HG03571 (cell line): ENCODE measurements at regions not wholly inside any gene's neighbourhood (a gene's known extent, or its start where the extent isn't known, plus 50 kb on each side); places are given as distances from the start of the nearest gene placed in this dataset.
A peak's percentile ranks its signal among the peaks of the same experiment; 100 is the strongest.

Source experiments
- ATAC-seq: cut with Tn5 transposase; IDR thresholded peaks from one replicate; pipeline ENCODE4 v1.9.1; 2021; ENCODE audit not compliant: unreplicated experiment

DNA sequence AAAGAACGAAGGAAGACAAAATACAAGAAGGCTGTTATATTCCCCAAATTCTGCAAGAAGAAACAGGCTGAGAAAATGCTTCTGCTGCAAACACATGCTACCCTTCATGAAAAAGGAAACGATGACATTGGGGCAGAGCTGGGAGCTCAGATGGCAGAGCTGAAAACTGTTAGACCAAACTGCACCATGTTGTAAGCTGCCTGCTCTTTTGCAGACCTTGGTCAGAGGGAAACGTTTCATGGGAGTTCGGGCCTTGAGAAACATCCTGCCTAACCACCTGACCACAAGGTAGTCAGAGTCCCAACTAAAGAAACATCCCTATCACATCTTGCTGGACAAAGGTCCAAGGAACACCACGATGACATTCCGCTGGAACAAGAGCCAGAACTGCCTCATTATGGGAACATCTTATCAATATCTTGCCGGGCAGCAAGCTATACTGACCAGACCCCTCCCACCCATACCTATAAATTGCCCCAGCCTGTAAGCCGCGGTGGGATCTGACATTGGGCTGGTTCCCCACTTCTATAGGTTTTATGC lies 110.7 kb upstream of the CTSC start:
- no peak for ATAC-seq

DNA sequence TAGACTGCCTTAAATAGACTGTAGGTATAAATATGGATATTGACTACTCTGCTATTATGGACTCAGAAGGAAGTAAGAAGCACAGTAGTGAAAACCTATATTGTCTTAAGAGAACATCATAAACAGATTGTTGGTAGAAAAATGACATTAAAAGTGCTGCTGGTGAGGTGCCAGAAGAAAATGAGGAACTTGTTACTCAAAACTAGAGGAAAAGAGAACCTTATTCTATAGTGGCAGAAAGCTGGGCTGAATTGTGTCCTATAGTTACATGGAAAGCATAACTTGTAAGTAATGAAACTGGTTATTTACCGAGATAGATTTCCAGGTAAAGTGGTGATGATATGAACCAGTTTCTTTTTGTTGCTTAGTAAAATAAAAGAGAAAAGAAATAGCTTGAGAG lies 109.7 kb upstream of the CTSC start:
- no peak for ATAC-seq

DNA sequence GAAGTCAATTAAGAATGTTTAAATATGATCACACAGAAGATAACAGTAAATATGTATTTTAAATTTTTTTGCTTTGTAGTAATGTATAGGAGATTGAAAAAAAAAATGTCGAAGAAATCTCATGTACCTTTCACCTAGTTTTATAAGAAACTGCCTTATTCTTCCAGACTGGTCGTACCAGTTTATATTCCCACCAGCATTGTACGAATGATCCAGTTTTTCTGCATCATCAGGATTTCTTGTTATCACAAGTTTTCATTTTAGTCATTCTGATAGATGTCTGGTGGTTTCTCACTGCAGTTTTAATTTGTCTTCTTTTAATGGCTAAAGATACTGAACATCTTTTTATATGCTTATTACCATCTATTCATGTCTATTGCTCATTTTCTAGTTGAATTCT lies 101.8 kb upstream of the CTSC start:
- no peak for ATAC-seq

DNA sequence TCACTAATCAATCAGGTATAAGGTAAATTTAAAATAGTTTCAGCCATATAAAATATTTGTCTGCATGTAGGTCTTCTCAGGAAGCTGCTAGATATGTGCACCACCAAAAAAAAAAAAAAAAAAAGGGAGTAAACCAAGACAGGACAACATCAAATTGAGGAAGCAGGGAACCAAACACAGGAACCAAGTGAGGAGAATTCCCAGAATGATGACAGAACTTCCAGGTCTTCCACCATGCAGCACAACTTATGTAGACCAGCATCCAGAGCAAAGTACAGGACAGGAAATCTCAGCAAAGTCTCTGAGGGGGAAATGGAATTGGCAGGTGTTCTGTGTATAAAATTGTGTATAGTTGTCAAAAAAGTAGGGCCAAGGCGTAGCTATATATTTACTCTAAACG lies 101.2 kb upstream of the CTSC start:
- ATAC-seq: no peak

DNA sequence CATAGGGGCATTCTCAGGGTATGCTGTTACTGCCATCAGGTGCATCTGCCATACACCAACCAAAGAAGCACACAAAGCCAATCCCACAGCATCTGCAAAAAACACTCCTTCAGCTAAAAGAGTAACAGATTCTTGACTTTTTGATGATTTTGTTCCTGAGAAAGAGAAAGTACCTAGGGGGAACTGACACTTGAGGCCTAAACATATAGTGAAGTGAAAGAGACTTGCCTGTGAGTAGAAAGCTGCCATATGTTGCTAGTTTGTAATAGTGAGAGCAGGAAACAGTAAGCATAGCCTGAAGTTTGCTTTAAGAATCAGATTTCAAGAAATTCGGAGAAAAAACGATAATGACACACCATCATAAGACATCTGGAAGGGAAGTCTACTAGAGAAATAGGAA lies 97.9 kb upstream of the CTSC start:
- ATAC-seq: peak; percentile 96

DNA sequence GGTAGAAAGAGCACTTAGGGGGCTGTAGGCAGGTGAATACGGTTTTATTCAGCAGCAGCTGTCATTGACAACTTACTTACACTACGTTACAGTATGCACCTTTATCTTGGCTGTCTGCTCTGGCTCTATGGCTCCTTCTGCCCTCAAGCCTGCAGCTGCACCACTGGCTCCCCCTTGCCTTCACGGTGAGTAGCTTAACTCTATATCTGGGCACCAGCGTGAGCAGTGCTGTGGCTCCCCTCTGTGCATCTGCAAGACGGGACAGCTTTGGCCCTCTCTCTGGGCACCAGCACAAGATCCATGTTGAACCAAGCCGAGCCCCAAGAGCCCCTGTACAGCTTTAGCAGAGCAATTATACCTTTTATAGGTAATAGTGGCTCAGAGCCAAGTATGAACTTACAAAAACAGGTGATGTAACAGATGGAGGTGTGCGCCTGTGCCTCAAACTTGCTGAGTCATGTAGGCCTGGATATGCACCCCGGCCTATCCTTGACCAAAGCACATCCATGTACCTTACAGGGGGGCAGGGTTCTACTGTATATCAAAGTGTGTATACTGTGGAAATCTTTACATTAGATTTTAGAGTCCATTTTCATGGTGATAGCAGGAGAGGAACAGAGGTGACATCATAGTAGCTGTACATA lies 96.9 kb upstream of the CTSC start:
- ATAC-seq: no peak

DNA sequence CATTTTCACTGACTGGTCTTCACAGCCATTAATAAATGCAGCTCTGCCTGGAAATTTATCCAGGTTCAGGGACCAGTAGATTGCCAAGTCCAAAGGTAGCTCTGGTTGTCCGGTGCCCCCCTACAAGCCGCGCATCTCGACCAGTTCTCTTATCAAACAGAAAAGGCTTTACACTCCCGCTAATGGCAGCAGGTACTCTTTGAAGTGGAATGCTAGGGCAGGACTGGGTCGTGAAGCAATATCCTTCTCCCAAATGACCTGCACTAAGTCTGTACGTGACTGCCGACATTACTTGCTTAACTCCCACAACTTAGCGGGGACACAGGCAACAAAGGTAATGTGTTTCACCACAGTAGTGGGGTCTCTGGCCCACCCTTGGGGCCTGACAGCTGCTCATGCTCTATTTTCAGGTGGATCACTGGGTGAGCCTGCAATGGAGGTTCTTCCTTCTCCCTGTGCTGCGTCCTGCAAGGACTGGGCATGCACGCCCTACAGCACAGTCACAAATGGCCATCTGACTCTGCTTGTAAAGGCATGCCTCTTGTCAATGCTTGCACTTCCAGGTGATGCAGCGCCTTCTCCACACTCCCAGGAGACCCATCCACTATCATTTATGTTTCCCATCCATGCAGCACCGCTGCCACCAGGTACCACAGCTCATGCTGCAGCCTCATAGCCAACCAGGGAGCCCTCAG lies 96.1 kb upstream of the CTSC start:
- ATAC-seq: no peak

DNA sequence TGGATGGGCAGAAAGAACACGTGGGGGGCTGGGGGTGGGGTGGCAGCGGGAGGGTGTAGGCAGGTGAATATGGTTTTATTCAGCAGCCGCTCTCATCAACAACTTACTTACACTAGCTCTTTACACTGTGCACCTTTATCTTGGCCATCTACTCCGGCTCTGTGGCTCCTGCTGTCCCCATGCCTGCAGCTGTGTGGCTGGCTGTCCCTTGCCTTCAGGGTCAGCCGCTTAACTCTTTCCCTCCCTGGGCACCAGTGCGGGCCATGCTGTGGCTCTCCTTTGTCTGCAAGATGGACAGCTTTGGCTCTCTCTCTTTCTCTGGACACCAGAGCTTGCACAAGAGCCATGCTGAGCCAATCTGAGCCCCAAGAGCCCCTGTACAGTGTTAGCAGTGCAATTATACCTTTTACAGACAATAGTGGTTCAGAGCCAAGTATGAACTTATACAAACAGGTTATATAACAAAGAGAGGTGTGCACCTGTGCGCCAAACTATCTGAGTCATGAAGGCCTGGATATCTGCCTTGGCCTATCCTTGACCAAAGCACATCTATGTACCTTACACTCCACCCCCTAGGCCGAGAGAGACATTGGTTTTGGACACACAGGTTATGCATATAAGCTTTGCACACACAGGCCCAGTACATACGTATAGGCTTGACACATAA lies 94.3 kb upstream of the CTSC start:
- no peak for ATAC-seq

DNA sequence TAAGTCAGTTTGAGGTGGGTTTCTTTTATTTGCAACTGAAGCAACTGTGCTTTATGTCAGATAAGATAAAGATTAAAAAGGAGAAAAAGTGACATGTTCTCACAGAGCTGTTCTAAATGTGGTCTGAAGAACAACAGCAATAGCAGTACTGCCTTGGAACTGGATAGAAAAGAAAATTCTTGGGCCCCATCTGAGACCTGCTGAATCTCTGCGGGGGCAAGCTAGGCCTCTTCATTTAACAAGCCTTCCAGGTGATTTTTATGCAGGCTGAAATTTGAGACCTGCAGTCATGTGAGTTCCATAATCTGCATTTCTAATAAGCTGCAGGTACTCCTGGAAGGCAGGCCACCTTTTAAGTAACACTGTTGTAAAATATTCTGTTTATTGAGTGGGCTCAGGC lies 91.4 kb upstream of the CTSC start:
- ATAC-seq: no peak

DNA sequence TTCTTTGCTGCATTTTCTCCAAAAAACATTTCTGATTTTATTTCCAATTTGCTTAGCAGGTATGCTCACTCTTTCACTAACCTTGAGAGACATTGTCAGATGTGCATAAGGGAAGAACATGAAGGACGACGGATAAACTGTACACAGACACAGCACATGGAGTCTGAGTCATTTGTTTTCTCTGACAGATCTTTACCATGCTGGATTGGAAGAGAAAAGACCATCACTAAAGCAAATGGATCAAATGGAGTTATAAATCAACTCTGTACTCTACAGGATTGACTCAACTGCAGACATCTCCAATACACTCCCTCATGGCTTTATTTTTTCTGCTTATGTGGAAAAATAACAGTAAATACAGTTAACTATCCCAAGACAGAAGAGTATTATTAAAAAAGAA lies 90.2 kb upstream of the CTSC start:
- ATAC-seq: no peak

DNA sequence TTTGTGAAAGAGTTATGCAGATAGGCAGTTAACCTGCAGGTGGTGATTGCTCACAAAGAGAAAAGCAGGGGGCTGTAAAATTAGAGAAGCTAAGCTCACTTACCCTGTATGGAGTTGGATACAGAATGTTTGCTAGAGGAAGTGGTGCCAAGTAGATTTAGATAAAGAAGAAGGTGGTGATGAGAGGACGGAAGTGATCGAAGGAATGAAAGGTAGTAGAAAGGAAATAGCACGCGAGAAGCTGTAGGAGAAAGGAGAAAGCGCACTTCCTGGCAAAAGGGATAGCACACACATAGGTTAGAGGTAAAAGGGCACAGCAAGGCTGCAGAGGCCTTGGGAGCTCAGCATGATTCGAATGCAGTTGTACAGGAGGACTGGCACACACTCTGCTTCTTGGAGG lies 87.3 kb upstream of the CTSC start:
- no peak for ATAC-seq

DNA sequence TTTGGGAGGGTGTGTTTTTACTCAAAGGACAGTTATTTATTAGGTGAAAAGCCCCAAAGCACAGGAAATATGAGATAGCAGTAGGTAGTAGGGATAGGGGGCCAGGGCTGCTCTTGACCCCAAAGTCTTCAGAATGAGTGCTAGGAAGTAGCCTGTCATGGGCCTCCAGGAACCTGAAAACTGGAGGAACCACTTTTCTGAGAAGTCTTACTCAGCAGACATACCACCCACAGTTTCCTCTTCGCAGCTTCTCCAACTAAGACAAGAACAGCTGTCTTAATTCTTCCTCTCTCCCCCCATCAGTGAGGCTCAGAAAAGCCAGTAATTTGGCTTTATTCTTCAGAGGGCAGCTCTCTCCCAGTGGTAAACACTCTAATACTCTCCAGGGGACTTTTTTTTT lies 84.0 kb upstream of the CTSC start:
- peak; percentile 71 for ATAC-seq

DNA sequence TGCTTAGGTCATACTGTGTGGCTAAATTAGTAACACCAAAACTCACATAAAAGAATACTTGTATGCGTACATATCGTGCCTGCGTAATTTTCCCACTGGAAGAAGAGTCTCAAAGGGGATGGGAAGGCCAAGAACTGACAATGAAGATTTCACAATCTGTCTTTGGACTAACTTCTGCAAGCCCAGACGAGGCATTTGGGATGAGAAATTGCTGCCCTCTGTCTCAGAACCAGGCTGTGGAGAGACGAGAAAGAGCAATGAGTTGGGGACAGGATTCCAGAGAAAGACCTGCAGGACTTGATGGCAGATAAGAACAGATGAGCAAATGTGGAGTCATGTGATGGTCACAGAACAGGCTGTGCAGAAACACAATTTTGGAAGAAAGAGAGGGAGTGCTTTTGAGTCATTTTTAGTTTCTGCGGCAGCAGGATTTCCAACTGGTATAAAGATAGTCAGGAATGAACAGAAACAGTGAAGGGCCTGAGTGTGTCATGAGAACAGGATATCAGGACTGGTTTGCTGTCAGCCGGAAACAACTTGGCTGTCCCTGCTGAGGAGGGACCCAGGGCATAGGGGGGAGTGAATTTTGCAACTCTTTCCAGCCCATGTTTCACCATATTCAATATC lies 82.7 kb upstream of the CTSC start:
- no peak for ATAC-seq

DNA sequence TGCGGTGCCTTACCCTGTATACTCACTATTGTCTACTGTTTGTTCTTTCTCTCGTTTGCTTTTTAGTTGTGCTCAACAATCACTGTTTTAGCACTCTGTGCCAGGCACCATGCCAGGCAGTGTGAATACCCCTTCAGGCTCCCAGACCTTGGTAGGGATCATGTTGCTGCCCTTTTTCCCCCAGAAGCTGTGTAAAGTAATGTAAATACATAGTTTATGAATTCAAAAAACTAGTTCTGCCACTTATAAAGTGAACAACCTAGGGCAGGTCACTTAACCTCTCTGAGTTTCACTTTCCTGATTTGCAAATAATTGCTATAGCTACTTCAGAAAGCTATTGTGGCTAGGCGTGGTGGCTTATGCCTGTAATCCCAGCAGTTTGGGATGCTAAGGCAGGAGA lies 81.0 kb upstream of the CTSC start:
- no peak for ATAC-seq

DNA sequence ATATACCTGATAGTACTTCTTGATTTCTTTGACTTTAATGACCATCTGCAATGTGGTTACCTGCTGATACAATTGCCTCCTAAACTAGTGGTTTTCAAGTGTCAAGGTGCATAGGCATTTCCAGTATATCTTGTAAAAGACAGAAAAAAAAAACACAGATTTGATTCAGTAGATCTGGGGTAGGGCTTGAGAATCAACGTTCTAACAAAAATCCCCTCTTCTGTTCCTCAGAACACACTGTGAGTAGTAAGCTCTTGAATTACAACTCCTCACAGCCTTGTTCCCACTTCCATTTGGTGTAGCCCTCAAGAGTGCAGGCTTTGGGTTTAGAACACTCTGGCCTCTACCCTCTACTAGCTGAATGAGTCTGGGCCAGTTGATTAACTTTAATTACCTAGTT lies 78.0 kb upstream of the CTSC start:
- ATAC-seq: no peak

DNA sequence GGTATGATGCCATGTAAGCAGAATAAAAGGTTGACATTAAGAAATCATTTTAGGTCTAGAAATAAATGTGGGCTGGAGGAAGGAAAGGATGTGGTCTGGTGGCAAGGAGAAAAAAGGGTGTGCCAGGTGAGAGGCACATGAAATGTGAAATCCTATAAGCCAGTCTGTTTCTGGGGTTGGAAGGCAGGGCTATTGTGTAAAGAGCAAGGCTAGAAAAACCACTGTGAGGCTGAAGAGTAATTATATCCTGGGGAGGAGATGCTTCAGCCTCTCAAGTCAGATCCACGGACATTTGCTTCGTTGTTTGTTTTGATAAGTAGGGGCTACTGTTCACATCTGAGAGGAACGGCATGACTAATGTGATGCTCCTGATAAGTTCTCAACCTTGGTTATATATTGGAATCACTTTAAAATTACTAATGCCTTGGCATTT lies 77.5 kb upstream of the CTSC start:
- no peak for ATAC-seq

DNA sequence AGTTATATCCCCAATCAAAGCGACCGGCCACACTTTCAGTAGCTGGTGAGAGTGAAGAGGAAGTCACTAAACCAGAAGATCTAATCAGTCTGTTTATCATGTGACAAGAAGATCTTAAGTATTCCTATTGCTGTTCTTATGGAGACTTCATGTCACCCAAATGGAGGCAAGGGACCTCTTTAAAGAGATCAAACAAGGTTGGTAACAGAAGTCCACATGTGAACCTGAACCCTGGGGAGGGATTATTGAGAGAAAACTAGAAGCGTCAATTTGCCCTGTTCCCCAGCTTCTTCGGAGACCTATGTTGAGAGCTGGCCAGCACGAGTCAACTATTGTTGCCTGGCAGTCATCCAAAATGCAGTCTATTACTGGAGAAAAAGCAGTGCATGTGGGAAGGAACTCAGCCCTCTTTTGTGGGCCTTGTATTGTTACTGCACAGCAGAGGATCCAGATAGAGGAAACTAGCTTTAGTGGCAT lies 76.9 kb upstream of the CTSC start:
- no peak for ATAC-seq

DNA sequence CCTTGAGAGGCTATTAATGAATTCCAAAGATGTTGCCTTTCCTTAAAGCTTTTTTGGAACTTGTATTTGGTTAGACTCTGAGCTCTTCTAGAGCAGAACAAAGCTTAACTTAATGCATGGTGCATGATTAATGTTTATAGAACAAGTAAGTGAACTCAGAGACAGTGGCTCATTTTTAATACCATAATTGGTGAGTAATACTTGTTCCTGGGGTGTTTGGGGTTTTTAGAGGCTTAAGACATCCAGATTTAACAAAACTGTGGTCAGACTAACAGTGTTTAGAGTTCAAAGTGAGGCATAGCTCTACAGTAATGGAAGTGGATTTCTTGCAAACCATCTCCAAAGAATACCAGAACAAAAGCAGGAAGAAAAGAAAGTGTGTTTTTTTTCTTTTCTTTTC lies 73.7 kb upstream of the CTSC start:
- no peak for ATAC-seq

DNA sequence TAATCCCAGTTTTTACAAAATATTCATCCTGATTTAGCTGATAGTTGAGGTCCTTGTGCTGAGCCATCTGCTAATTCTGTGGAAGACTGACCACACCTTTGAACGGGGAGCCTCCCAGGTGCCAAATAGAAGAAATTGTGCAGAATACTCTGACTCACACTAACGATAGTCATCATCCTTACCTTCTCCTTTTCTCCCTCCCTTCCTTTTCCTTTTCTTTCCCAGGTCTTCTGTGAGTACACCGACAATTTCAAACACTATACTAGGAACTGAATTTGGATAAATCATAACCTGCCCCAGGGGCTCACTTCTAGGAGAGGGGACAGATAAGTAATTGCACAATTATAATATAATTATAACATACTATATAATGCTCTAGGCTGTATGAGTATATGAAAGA lies 73.1 kb upstream of the CTSC start:
- ATAC-seq: no peak

DNA sequence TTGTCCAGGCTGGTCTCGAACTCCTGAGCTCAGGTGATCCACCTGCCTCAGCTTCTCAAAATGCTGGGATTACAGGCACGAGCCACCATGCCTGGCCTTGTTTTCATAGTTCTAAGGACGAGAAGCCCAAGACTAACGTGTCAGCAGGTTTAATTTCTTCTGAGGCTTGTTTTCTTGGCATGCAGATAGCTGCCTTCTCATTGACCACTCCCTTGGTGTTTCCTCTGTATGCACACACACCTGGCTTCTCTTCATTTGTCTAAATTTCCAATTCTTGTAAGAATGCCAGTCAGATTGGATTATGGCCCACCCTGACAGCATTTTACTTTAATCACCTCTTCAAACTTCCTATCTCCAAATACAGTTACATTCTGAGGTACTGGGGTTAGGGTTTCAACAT lies 72.5 kb upstream of the CTSC start:
- ATAC-seq: no peak

DNA sequence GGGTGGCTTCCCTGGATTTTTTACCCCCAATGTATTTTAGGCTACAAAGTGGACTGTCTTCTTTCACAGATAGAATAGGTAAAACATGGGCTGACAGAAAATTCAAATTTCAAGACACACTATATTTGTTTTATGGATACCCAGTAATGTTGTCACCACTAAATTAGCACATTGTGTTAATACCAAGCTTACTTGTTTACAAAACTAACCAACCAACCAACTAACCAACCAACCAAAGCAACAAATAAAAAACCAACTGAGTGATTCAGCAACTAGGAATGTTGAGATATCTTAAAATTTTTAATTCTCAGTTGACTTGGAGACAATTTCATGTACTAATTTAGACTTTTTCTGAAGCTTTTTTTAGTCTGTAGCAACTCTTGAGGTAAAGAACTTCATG lies 69.3 kb upstream of the CTSC start:
- no peak for ATAC-seq

DNA sequence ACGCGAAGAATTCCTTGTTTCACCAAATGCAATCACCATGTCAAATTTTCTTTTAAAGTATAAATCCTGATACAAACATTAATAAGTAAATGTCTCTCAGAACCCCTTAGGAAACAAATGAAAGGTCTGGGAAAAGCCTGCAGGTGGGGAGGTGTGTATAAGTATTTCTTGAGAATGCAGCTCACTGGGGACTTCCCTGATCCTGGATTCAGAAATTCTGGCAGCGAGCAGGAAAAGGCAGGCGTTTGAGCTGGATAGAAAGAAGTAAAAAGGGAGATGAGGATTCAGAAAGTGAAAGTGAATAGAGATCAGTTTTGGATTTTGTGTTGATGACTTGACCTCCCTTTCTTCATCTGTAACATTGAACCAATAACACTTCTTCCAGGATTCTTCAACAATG lies 68.3 kb upstream of the CTSC start:
- ATAC-seq: no peak
